ENCODE measurements at regions not wholly inside any gene's neighbourhood (a gene's known extent, or its start where the extent isn't known, plus 50 kb on each side); places are given as distances from the start of the nearest gene placed in this dataset.

DNA sequence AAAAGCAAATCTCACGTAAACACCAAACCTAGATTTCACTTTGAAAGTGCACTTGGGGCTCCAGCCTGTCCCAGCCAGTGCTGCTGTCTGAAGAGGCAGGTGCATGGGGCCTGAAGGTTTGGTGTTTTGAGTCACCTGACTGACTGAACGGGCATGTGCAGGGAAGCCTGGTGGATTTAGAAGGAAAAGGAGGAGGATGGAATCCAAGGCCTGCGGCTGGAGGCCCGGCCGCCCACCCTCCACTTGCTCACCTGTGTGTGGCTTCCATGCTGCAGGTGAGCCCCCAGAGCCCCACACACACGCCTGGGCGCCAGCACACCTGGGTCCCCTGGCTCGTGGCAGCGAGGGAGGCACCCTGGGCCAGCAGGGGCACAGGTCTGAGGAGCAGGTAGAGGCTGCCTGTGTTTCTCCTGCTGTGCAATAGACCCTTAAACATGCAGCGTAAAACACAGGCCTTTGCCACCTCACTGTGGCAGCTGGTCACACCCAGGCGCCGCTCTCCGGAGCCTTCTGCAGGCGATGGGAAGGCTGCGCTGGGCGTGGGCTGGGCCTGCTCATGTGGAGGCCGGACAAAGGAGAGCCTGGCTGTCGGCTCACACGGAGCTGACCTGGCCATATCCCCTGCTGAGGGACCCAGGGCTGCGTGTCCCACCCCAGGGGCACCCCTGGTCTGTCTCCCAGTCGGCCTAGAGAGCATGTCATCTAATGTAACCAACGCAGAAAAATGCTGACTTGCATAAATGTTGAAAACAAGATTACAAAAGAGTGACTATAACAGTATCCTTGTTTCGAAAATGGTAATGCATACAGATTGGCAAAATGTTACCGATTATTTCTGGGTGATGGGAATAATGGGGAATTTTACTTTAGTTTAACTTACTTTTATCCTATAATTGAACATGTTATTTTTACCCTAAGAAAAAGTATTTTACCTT, 71.3 kb downstream of the TMEM18 start:
- TF ChIP-seq, protein P1, sequence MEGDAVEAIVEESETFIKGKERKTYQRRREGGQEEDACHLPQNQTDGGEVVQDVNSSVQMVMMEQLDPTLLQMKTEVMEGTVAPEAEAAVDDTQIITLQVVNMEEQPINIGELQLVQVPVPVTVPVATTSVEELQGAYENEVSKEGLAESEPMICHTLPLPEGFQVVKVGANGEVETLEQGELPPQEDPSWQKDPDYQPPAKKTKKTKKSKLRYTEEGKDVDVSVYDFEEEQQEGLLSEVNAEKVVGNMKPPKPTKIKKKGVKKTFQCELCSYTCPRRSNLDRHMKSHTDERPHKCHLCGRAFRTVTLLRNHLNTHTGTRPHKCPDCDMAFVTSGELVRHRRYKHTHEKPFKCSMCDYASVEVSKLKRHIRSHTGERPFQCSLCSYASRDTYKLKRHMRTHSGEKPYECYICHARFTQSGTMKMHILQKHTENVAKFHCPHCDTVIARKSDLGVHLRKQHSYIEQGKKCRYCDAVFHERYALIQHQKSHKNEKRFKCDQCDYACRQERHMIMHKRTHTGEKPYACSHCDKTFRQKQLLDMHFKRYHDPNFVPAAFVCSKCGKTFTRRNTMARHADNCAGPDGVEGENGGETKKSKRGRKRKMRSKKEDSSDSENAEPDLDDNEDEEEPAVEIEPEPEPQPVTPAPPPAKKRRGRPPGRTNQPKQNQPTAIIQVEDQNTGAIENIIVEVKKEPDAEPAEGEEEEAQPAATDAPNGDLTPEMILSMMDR (IDR thresholded peaks at IDR 0.05), result no peak
- no peak for TF ChIP-seq POLR2A (IDR thresholded peaks at IDR 0.05)

Data from vagina (tissue), 2 donors.